ENCODE measurements at regions not wholly inside any gene's neighbourhood (a gene's known extent, or its start where the extent isn't known, plus 50 kb on each side); places are given as distances from the start of the nearest gene placed in this dataset.

- 33% methylated on average over 14 of the region's 14 CpGs for WGBS (ENCODE audit: missing lambda C conversion rate)
- H3K4me1 ChIP-seq: no peaks in the 10 kb centered on the region
- no peak overlapping the region for H3K27ac ChIP-seq
- H3K4me3 ChIP-seq: no peak overlapping the region
- POLR2A ChIA-PET: no interaction called here
- H3K4me2 ChIP-seq: no peak overlapping the region
- H3K9me3 ChIP-seq: no peaks in the 10 kb centered on the region
- TF ChIP-seq RARB (CRISPR knock-in tag; IDR thresholded peaks at IDR 0.05): no peak
- TF ChIP-seq PHF8 (IDR thresholded peaks at IDR 0.05; ENCODE audit: borderline replicate concordance, low read depth): no peak
- TF ChIP-seq TFCP2L1 (CRISPR knock-in tag; IDR thresholded peaks at IDR 0.05): no peak
- no peak for TF ChIP-seq MAX (IDR thresholded peaks at IDR 0.05)
- no peak for TF ChIP-seq NR3C1 (IDR thresholded peaks at IDR 0.05)
- ATAC-seq (no peak), DNase-seq (ENCODE audit: low read depth in 1 of 2, low spot score in 1 of 2) (no peak), FAIRE-seq (no peak)
- CTCF ChIA-PET: no interaction called here
Measured at GRCh38 chr16:75860326-75861053, 134.2 kb upstream of the CPHXL start.

GRCh38 chr16:75861311-75862097 is 135.2 kb upstream of the CPHXL start:
- TF ChIP-seq HOXA7 (CRISPR knock-in tag; IDR thresholded peaks at IDR 0.05) (no peak), NR3C1 (IDR thresholded peaks at IDR 0.05) (no peak), USF2 (IDR thresholded peaks at IDR 0.05) (no peak), POLR2A (IDR thresholded peaks at IDR 0.05; ENCODE audit: low read length) (no peak), KDM1A (IDR thresholded peaks at IDR 0.05; ENCODE audit: low read depth) (no peak), HES2 (IDR thresholded peaks at IDR 0.05) (no peak), CHD2 (IDR thresholded peaks at IDR 0.05; ENCODE audit: low read length, partially characterized antibody) (no peak), FOSB (CRISPR knock-in tag; IDR thresholded peaks at IDR 0.05) (no peak), FOXS1 (CRISPR knock-in tag; IDR thresholded peaks at IDR 0.05) (no peak), FOSL2 (IDR thresholded peaks at IDR 0.05) (no peak), FOSL2 (CRISPR knock-in tag; IDR thresholded peaks at IDR 0.05) (no peak), ELK1 (IDR thresholded peaks at IDR 0.05; ENCODE audit: low read depth, low read length) (no peak), MAFK (IDR thresholded peaks at IDR 0.05; ENCODE audit: partially characterized antibody) (no peak), JUN (IDR thresholded peaks at IDR 0.05) (no peak), HOXB5 (CRISPR knock-in tag; IDR thresholded peaks at IDR 0.05) (no peak), ATOH8 (CRISPR knock-in tag; IDR thresholded peaks at IDR 0.05; ENCODE audit: low read depth) (no peak), HOXB13 (CRISPR knock-in tag; IDR thresholded peaks at IDR 0.05; ENCODE audit: low read depth) (no peak)
- ChIA-PET CTCF (no interaction called here), POLR2A (interaction anchor here (0.6 kb wide), 1 partner anchor 196 kb away, joined by 5 read pairs; no protein-coding TSS in a partner anchor)
- no peak for FAIRE-seq
- Histone ChIP-seq H3K4me1 (no peaks in the 10 kb centered on the region), H3K9me3 (no peaks in the 10 kb centered on the region), H3K4me2 (no peak overlapping the region), H3K4me3 (no peak overlapping the region), H3K27ac (no peak overlapping the region)
- DNase-seq (ENCODE audit: low read depth in 1 of 2, low spot score in 1 of 2): no peak
- no peak for ATAC-seq
- WGBS (ENCODE audit: missing lambda C conversion rate): 14% methylated on average over 10 of the region's 10 CpGs

GRCh38 chr16:75862098-75862386 is 135.8 kb upstream of the CPHXL start:
- H3K9me3 ChIP-seq: no peaks in the 10 kb centered on the region
- FAIRE-seq: no peak
- ChIA-PET POLR2A (interaction anchor here (0.6 kb wide), 1 partner anchor 196 kb away, joined by 5 read pairs; no protein-coding TSS in a partner anchor), CTCF (no interaction called here)
- H3K27ac ChIP-seq: no peak overlapping the region
- DNase-seq (ENCODE audit: low read depth in 1 of 2, low spot score in 1 of 2): no peak
- H3K4me1 ChIP-seq: no peaks in the 10 kb centered on the region
- WGBS (ENCODE audit: missing lambda C conversion rate): 52% methylated on average over 8 of the region's 8 CpGs
- no peak overlapping the region for H3K4me3 ChIP-seq
- H3K4me2 ChIP-seq: no peak overlapping the region
- no peak; a peak in 1 of 6 replicates for ATAC-seq
- TF ChIP-seq JUNB (IDR thresholded peaks at IDR 0.05): no peak
- TF ChIP-seq BHLHE40 (IDR thresholded peaks at IDR 0.05; ENCODE audit: low read depth, low read length): no peak
- no peak for TF ChIP-seq FOSB (CRISPR knock-in tag; IDR thresholded peaks at IDR 0.05)
- no peak for TF ChIP-seq CTCF (IDR thresholded peaks at IDR 0.05)
- TF ChIP-seq PHF8 (IDR thresholded peaks at IDR 0.05; ENCODE audit: borderline replicate concordance, low read depth): no peak
- TF ChIP-seq ELK1 (IDR thresholded peaks at IDR 0.05; ENCODE audit: low read depth, low read length): no peak
- no peak for TF ChIP-seq EP300 (IDR thresholded peaks at IDR 0.05)
- TF ChIP-seq TFCP2L1 (CRISPR knock-in tag; IDR thresholded peaks at IDR 0.05): no peak
